WI38 (cell line): ENCODE measurements at regions not wholly inside any gene's neighbourhood (a gene's known extent, or its start where the extent isn't known, plus 50 kb on each side); places are given as distances from the start of the nearest gene placed in this dataset.

Source experiments
- H3K4me3 ChIP-seq: 2 replicates; pipeline ENCODE4 v1.5.1; 2011; ENCODE audit warnings: low read depth, mild to moderate bottlenecking, control low read depth, low read length
- CTCF ChIP-seq: IDR thresholded peaks from 2 replicates; pipeline ENCODE4 v1.5.1; 2012; ENCODE audit warnings: low read depth, mild to moderate bottlenecking, control low read depth, low read length

- no peak for TF ChIP-seq CTCF
- no peak overlapping the region for H3K4me3 ChIP-seq
These were observed 1460.3 kb downstream of the UQCRFS1 start for GRCh38 chr19:27752530-27753184.

- H3K4me3 ChIP-seq = no peak overlapping the region
- TF ChIP-seq CTCF = no peak
These were observed 1461.9 kb downstream of the UQCRFS1 start for GRCh38 chr19:27751044-27751391.

GRCh38 chr19:27750391-27751043, 1462.4 kb downstream of the UQCRFS1 start:
- H3K4me3 ChIP-seq = no peak overlapping the region
- no peak for TF ChIP-seq CTCF

- no peak overlapping the region for H3K4me3 ChIP-seq
- no peak for TF ChIP-seq CTCF
These were observed 1464.3 kb downstream of the UQCRFS1 start for GRCh38 chr19:27748551-27749152.

GRCh38 chr19:27746691-27747380, 1466.1 kb downstream of the UQCRFS1 start:
- no peak overlapping the region for H3K4me3 ChIP-seq
- no peak for TF ChIP-seq CTCF

- no peak for TF ChIP-seq CTCF
- H3K4me3 ChIP-seq = no peak overlapping the region
These were observed 1466.9 kb downstream of the UQCRFS1 start for GRCh38 chr19:27745978-27746542.
